Muscle layer of duodenum (tissue), 2 donors: ENCODE measurements at regions not wholly inside any gene's neighbourhood (a gene's known extent, or its start where the extent isn't known, plus 50 kb on each side); places are given as distances from the start of the nearest gene placed in this dataset.

Experiments used
- H3K27ac ChIP-seq: one replicate; pipeline ENCODE4 v1.7.0; 2013; ENCODE audit warnings: mild to moderate bottlenecking, low read length
- H3K27me3 ChIP-seq: one replicate; pipeline ENCODE4 v1.7.0; 2013; ENCODE audit warnings: low read depth, mild to moderate bottlenecking, control low read depth, low read length
- H3K36me3 ChIP-seq, 2 donors: one replicate each; pipeline ENCODE4 v1.7.0; 2013; ENCODE audit warnings: low read length in 2 of 2, control low read depth in 1 of 2, mild to moderate bottlenecking in 1 of 2; ENCODE audit not compliant: insufficient read depth in 2 of 2, control insufficient read depth in 1 of 2
- H3K4me1 ChIP-seq, 2 donors: one replicate each; pipeline ENCODE4 v1.7.0; 2013; ENCODE audit warnings: low read length in 2 of 2, mild to moderate bottlenecking in 2 of 2, control low read depth in 1 of 2, moderate library complexity in 1 of 2; ENCODE audit not compliant: insufficient read depth in 2 of 2, control insufficient read depth in 1 of 2
- H3K4me3 ChIP-seq, 2 donors: one replicate each; pipeline ENCODE4 v1.7.0; 2013; ENCODE audit warnings: low read length in 2 of 2, low read depth in 1 of 2, mild to moderate bottlenecking in 1 of 2
- H3K9me3 ChIP-seq, 2 donors: one replicate each; pipeline ENCODE4 v1.7.0; 2013; ENCODE audit warnings: low read length in 2 of 2, control low read depth in 1 of 2, mild to moderate bottlenecking in 1 of 2; ENCODE audit not compliant: control insufficient read depth in 1 of 2
- donor health status: healthy.

GRCh38 chr5:88666761-88667495 lies 216.1 kb downstream of the MEF2C start:
- Histone ChIP-seq H3K27ac (no peak overlapping the region), H3K27me3 (peaks cover 71% of the 10 kb centered on the region), H3K9me3 (no peaks in the 10 kb centered on the region), H3K36me3 (no peaks in the 10 kb centered on the region), H3K4me3 (peak overlapping the region; percentile 59 to 71), H3K4me1 (peaks cover 0 to 12% of the 10 kb centered on the region in 2 donors)

- H3K4me1 ChIP-seq: peaks cover 6 to 19% of the 10 kb centered on the region in 2 donors
- H3K27ac ChIP-seq: no peak overlapping the region
- peaks cover 72% of the 10 kb centered on the region for H3K27me3 ChIP-seq
- H3K9me3 ChIP-seq: no peaks in the 10 kb centered on the region
- H3K36me3 ChIP-seq: no peaks in the 10 kb centered on the region
- peak overlapping the region in 1 of 2 donors; percentile 59 for H3K4me3 ChIP-seq
These were observed 217.2 kb downstream of the MEF2C start for GRCh38 chr5:88665750-88666215.

- Histone ChIP-seq H3K27ac (no peak overlapping the region), H3K36me3 (no peaks in the 10 kb centered on the region), H3K9me3 (no peaks in the 10 kb centered on the region), H3K4me1 (peaks cover 6 to 29% of the 10 kb centered on the region in 2 donors), H3K27me3 (peaks cover 81% of the 10 kb centered on the region), H3K4me3 (no peak overlapping the region)
These were observed 218.3 kb downstream of the MEF2C start for GRCh38 chr5:88664645-88665044.

GRCh38 chr5:88663793-88664216 lies 219.2 kb downstream of the MEF2C start:
- Histone ChIP-seq H3K4me3 (no peak overlapping the region), H3K36me3 (no peaks in the 10 kb centered on the region), H3K27ac (no peak overlapping the region), H3K4me1 (peaks cover 6 to 29% of the 10 kb centered on the region in 2 donors), H3K27me3 (peaks cover 78% of the 10 kb centered on the region), H3K9me3 (no peaks in the 10 kb centered on the region)

GRCh38 chr5:88662846-88663245 lies 220.1 kb downstream of the MEF2C start:
- peaks cover 68% of the 10 kb centered on the region for H3K27me3 ChIP-seq
- H3K27ac ChIP-seq: no peak overlapping the region
- no peak overlapping the region for H3K4me3 ChIP-seq
- peaks cover 6 to 29% of the 10 kb centered on the region in 2 donors for H3K4me1 ChIP-seq
- no peaks in the 10 kb centered on the region for H3K36me3 ChIP-seq
- H3K9me3 ChIP-seq: no peaks in the 10 kb centered on the region

- Histone ChIP-seq H3K27ac (no peak overlapping the region), H3K27me3 (peaks cover 58% of the 10 kb centered on the region)
These were observed 221.2 kb downstream of the MEF2C start for GRCh38 chr5:88661806-88662207.

GRCh38 chr5:88660947-88661805 lies 221.8 kb downstream of the MEF2C start:
- Histone ChIP-seq H3K27ac (no peak overlapping the region), H3K4me3 (peak overlapping the region; percentile 38 to 64), H3K36me3 (no peaks in the 10 kb centered on the region), H3K27me3 (peaks cover 52% of the 10 kb centered on the region), H3K4me1 (peaks cover 6 to 17% of the 10 kb centered on the region in 2 donors), H3K9me3 (no peaks in the 10 kb centered on the region)

More at GRCh38 chr5:88661806-88662207, 221.2 kb downstream of the MEF2C start:
- Histone ChIP-seq H3K36me3 (no peaks in the 10 kb centered on the region), H3K9me3 (no peaks in the 10 kb centered on the region), H3K4me1 (peaks cover 6 to 21% of the 10 kb centered on the region in 2 donors), H3K4me3 (no peak overlapping the region)

- H3K27ac ChIP-seq: no peak overlapping the region
These were observed 222.6 kb downstream of the MEF2C start for GRCh38 chr5:88660264-88660946.

GRCh38 chr5:88659529-88660263 lies 223.3 kb downstream of the MEF2C start:
- Histone ChIP-seq H3K9me3 (no peaks in the 10 kb centered on the region), H3K27me3 (peaks cover 37% of the 10 kb centered on the region), H3K4me1 (peaks cover 6 to 17% of the 10 kb centered on the region in 2 donors), H3K4me3 (peak overlapping the region in 1 of 2 donors; percentile 64), H3K36me3 (no peaks in the 10 kb centered on the region), H3K27ac (no peak overlapping the region)

More at GRCh38 chr5:88660264-88660946, 222.6 kb downstream of the MEF2C start:
- Histone ChIP-seq H3K36me3 (no peaks in the 10 kb centered on the region), H3K9me3 (no peaks in the 10 kb centered on the region), H3K4me1 (peaks cover 6 to 17% of the 10 kb centered on the region in 2 donors), H3K27me3 (peaks cover 44% of the 10 kb centered on the region), H3K4me3 (peak overlapping the region in 1 of 2 donors; percentile 64)

- peaks cover 33% of the 10 kb centered on the region for H3K27me3 ChIP-seq
These were observed 224.1 kb downstream of the MEF2C start for GRCh38 chr5:88658886-88659285.

More at GRCh38 chr5:88658886-88659285, 224.1 kb downstream of the MEF2C start:
- Histone ChIP-seq H3K9me3 (no peaks in the 10 kb centered on the region), H3K4me1 (peaks cover 6 to 17% of the 10 kb centered on the region in 2 donors), H3K36me3 (no peaks in the 10 kb centered on the region), H3K4me3 (no peak overlapping the region), H3K27ac (no peak overlapping the region)
